ENCODE measurements at regions not wholly inside any gene's neighbourhood (a gene's known extent, or its start where the extent isn't known, plus 50 kb on each side); places are given as distances from the start of the nearest gene placed in this dataset.

- no peak for DNase-seq
These were observed 247.4 kb upstream of the C1orf174 start for GRCh38 chr1:4147509-4147908.

GRCh38 chr1:4149281-4149680 is 249.2 kb upstream of the C1orf174 start:
- no peak for DNase-seq

- no peak for DNase-seq
These were observed 249.8 kb upstream of the C1orf174 start for GRCh38 chr1:4149831-4150230.

- DNase-seq: no peak
These were observed 250.2 kb upstream of the C1orf174 start for GRCh38 chr1:4150262-4150661.

GRCh38 chr1:4152266-4152665 is 252.2 kb upstream of the C1orf174 start:
- DNase-seq: no peak

- DNase-seq: no peak
These were observed 253.5 kb upstream of the C1orf174 start for GRCh38 chr1:4153571-4153970.

- no peak for DNase-seq
These were observed 256.3 kb upstream of the C1orf174 start for GRCh38 chr1:4156241-4156973.

GRCh38 chr1:4160181-4160580 is 260.1 kb upstream of the C1orf174 start:
- no peak for DNase-seq

- peak; percentile 16 for DNase-seq
These were observed 261.4 kb upstream of the C1orf174 start for GRCh38 chr1:4161366-4162006.

GRCh38 chr1:4164965-4165364 is 264.9 kb upstream of the C1orf174 start:
- no peak for DNase-seq

- no peak for DNase-seq
These were observed 265.7 kb upstream of the C1orf174 start for GRCh38 chr1:4165686-4166300.

- DNase-seq: no peak
These were observed 266.6 kb upstream of the C1orf174 start for GRCh38 chr1:4166713-4167112.

GRCh38 chr1:4169991-4170390 is 269.9 kb upstream of the C1orf174 start:
- no peak for DNase-seq

- DNase-seq: no peak
These were observed 270.7 kb upstream of the C1orf174 start for GRCh38 chr1:4170548-4171340.

GRCh38 chr1:4171480-4172450 is 271.7 kb upstream of the C1orf174 start:
- no peak for DNase-seq

GRCh38 chr1:4172644-4173599 is 272.9 kb upstream of the C1orf174 start:
- DNase-seq: no peak

GRCh38 chr1:4173731-4174130 is 273.7 kb upstream of the C1orf174 start:
- no peak for DNase-seq

- no peak for DNase-seq
These were observed 274.5 kb upstream of the C1orf174 start for GRCh38 chr1:4174291-4175200.

GRCh38 chr1:4175566-4176405 is 275.7 kb upstream of the C1orf174 start:
- DNase-seq: no peak

All from DMS79 treated with DMSO at 0.1 percent for 48 hours (cell line).